GM06990 (cell line): ENCODE measurements at regions not wholly inside any gene's neighbourhood (a gene's known extent, or its start where the extent isn't known, plus 50 kb on each side); places are given as distances from the start of the nearest gene placed in this dataset.

ENCODE experiments used
- DNase-seq: peaks from one replicate; pipeline ENCODE4 v3.0.0-alpha.2; 2011; ENCODE audit not compliant: insufficient read length; ENCODE audit errors: extremely low read depth
- H3K27me3 ChIP-seq: replicated peaks from 2 replicates; pipeline ENCODE4 v1.6.0; 2011; ENCODE audit warnings: low read length; ENCODE audit not compliant: control insufficient read depth, insufficient read depth
- H3K36me3 ChIP-seq: 2 replicates; pipeline ENCODE4 v1.5.1; 2011; ENCODE audit warnings: low read length; ENCODE audit not compliant: control insufficient read depth, insufficient read depth
- H3K4me3 ChIP-seq: replicated peaks from 2 replicates; pipeline ENCODE4 v1.5.1; 2011; ENCODE audit warnings: low read depth, mild to moderate bottlenecking, control low read depth, low read length
- CTCF ChIP-seq: IDR thresholded peaks from 2 replicates; pipeline ENCODE4 v1.5.1; 2011; ENCODE audit warnings: low read length, control low read depth, mild to moderate bottlenecking, inconsistent platforms; ENCODE audit not compliant: insufficient read depth, poor library complexity, severe bottlenecking

GRCh38 chr18:78683191-78684010 is 296.2 kb upstream of the SALL3 start:
- no peak for TF ChIP-seq CTCF
- H3K36me3 ChIP-seq: no peaks in the 10 kb centered on the region
- no peaks in the 10 kb centered on the region for H3K27me3 ChIP-seq
- no peak overlapping the region for H3K4me3 ChIP-seq
- no peak for DNase-seq

- H3K36me3 ChIP-seq: no peaks in the 10 kb centered on the region
- DNase-seq: no peak
- no peak for TF ChIP-seq CTCF
- no peaks in the 10 kb centered on the region for H3K27me3 ChIP-seq
- no peak overlapping the region for H3K4me3 ChIP-seq
These were observed 294.2 kb upstream of the SALL3 start for GRCh38 chr18:78685250-78685979.

DNA sequence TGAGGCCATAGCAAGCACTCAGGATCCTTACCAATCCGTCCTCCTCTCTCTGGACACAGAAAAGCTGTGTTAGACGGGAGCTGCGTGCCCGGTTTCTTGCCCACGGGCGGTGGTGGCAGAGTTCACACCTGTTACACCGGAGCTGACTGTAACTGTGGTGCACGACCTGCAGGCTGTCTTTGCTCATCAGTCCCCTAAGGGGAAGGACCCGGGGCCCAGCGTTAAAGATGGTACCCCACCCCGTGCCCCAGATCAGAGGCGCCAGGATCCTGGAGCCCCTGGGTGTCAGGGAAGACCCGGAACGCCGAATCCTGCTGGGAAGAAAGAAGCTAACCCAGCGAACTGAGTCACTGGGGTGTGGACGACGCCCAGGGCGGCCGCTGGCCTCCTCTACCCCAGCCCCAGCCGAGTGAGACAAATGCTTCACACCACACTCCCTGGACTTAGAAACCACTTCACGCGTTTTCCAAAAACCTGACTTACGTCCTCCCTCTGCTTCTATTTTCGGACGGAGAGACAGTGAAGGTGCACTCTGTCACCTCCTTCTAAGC is 293.6 kb upstream of the SALL3 start:
- H3K27me3 ChIP-seq: no peaks in the 10 kb centered on the region
- DNase-seq: no peak
- no peaks in the 10 kb centered on the region for H3K36me3 ChIP-seq
- no peak for TF ChIP-seq CTCF
- no peak overlapping the region for H3K4me3 ChIP-seq

DNA sequence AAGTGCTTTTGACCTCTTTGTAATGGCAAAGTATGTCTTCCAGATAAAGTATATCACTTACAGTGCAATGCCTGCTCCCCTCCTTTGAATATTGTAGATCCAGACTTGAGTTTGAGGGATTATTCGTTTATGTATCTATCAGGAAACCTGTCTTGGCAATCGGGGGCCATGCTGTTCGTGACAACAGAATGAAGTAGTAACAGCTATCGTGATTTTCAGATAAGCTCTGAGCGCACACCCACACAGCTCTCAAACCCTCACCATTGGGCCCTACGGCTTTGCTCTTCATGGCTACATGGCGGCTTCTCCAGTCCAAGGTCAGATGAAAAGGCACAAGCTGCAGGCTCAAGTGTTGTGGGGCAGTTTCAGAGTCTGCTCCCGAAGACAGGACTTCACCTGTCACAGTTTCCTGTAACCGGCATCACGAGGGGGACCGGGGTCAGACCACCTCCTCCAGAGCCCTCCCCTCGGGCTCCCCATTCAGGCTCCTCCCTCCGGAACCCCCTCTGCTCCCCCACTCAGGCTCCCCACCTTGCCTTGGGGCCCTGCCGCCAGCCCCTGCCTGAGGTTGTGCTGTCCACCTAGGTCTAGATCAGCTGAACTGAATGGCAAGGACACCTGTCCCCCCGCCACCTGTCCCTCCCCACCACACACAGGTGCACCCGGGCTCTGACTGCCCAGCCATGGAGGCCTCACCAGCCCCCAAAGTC is 292.5 kb upstream of the SALL3 start:
- DNase-seq: no peak
- H3K27me3 ChIP-seq: no peaks in the 10 kb centered on the region
- no peak for TF ChIP-seq CTCF
- no peak overlapping the region for H3K4me3 ChIP-seq
- H3K36me3 ChIP-seq: no peaks in the 10 kb centered on the region

DNA sequence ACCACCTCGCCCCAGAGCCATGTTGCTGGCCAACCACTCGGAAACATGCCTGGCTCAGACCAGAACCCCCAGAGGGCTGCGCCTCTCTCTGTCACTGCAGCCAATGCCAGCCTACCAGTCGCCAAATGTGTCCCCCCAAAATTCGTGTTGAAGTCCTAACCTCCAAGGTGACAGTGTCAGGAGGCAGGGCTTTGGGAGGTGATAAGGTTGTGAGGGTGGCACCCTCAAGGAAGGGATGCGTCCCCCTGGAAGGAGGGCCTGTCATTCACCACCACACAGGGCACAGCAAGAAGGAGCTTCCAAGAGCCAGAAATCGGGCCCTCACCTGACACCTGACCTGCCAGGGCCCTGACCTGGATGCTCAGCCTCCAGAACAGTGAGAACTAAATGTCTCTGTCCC is 291.9 kb upstream of the SALL3 start:
- TF ChIP-seq CTCF: no peak
- Histone ChIP-seq H3K36me3 (no peaks in the 10 kb centered on the region), H3K4me3 (no peak overlapping the region), H3K27me3 (no peaks in the 10 kb centered on the region)
- DNase-seq: no peak
